Sigmoid colon (tissue), 6 donors: ENCODE measurements at regions not wholly inside any gene's neighbourhood (a gene's known extent, or its start where the extent isn't known, plus 50 kb on each side); places are given as distances from the start of the nearest gene placed in this dataset.

Experiments used
- DNase-seq: peaks from one replicate; pipeline ENCODE4 v3.0.0-alpha.2; 2019
- H3K27ac ChIP-seq, 4 donors: fragments of 200-600 bp; sonication (generic); one replicate each; pipeline ENCODE4 v1.5.1; 2016 to 2019; ENCODE audit warnings: mild to moderate bottlenecking in 1 of 4
- H3K27me3 ChIP-seq, 3 donors: fragments of 200-600 bp; sonication (generic); one replicate each; pipeline ENCODE4 v1.5.1; 2019; ENCODE audit warnings: mild to moderate bottlenecking in 1 of 3
- H3K36me3 ChIP-seq, 4 donors: fragments of 200-600 bp; sonication (generic); one replicate each; pipeline ENCODE4 v1.5.1; 2016 to 2019
- H3K4me1 ChIP-seq, 4 donors: fragments of 200-600 bp; sonication (generic); one replicate each; pipeline ENCODE4 v1.5.1; 2017 to 2019
- H3K4me3 ChIP-seq, 4 donors: fragments of 200-600 bp; sonication (generic); one replicate each; pipeline ENCODE4 v1.5.1; 2017 to 2019; ENCODE audit warnings: mild to moderate bottlenecking in 2 of 4, moderate library complexity in 1 of 4
- H3K9me3 ChIP-seq, 4 donors: fragments of 200-600 bp in 3 of 4; sonication (generic) in 3 of 4; one replicate each; pipeline versions ENCODE4 v1.5.1 to v1.6.1; 2013 to 2019
- CTCF ChIP-seq, 4 experiments: fragments of 450-650 bp in 3 of 4; fragments of 200-600 bp in 1 of 4; IDR thresholded peaks; one replicate each; pipeline ENCODE4 v1.5.1; 2016 to 2019; ENCODE audit warnings: antibody characterized with exemption in 4 of 4, mild to moderate bottlenecking in 3 of 4, moderate library complexity in 2 of 4
- EP300 ChIP-seq, 4 donors: sonication (generic); formaldehyde crosslinking; IDR thresholded peaks; one replicate each; pipeline ENCODE4 v1.6.1; 2017; ENCODE audit warnings: antibody characterized with exemption in 4 of 4
- POLR2A ChIP-seq, 2 donors: fragments of 450-650 bp; IDR thresholded peaks; one replicate each; pipeline ENCODE4 v1.6.1; 2016; ENCODE audit warnings: antibody characterized with exemption in 2 of 2, mild to moderate bottlenecking in 2 of 2, moderate library complexity in 2 of 2
- POLR2AphosphoS5 ChIP-seq, 4 donors: sonication (generic); formaldehyde crosslinking; IDR thresholded peaks; one replicate each; pipeline ENCODE4 v1.6.1; 2017; ENCODE audit warnings: antibody characterized with exemption in 4 of 4
- WGBS, 2 donors: extraction: QIAGEN DNeasy Blood & Tissue Kit; methylation state at CpG; one replicate each; pipeline ENCODE4 v1.1.7; 2013; 5-methylcytosine and 5-hydroxymethylcytosine counted together
- intact Hi-C: fragments of 100-400 bp; cut with DNase I; formaldehyde crosslinking; loops from one replicate; pipeline ENCODE4 v1.15.1; 2023
- donor health status: healthy with polysubstance abuse.
- donor health status: healthy.

DNA sequence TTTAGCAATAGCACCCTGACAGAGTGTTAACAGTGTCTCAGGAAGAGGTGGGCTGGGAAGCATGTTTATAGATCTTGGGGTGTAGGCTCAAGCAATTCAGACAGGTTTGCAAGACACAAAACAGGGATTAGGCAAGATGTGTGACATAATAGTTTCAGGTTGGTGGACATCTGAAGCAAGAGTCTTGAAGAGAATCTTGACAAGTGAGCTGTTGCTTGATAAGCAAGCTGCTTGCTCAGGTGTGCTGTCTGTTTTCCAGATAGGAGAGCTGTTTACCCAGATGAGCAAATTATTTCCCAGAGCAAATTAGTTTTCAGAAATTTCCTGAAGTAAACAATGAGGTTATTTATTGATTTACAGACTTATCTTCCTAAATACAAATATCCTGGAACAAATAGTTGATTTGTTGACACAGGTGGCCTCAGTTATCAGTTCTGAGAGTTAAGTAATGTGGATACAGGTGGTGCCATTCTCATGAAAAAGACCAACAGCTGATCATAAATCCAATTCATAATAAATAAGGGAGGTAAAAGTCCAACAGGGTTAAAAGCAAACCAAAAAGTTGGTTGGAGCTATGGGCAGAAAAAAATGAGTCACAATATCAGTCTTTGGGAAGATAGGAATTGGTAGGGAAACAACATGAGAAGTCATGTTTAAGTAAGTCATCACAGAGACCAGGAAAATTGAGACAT lies 437.3 kb downstream of the TBL1XR1 start:
- Histone ChIP-seq H3K36me3 (no peaks in the 10 kb centered on the region), H3K4me1 (no peaks in the 10 kb centered on the region), H3K9me3 (no peaks in the 10 kb centered on the region), H3K27ac (no peak overlapping the region), H3K4me3 (no peak overlapping the region), H3K27me3 (no peaks in the 10 kb centered on the region)
- TF ChIP-seq POLR2AphosphoS5 (IDR thresholded peaks at IDR 0.05) (no peak), CTCF (IDR thresholded peaks at IDR 0.05) (no peak), EP300 (IDR thresholded peaks at IDR 0.05) (no peak), POLR2A (IDR thresholded peaks at IDR 0.05) (no peak)
- intact Hi-C loops = no loop called here
- DNase-seq = no peak

GRCh38 chr3:176757429-176757828 lies 439.9 kb downstream of the TBL1XR1 start:
- Histone ChIP-seq H3K4me3 (no peak overlapping the region), H3K9me3 (no peaks in the 10 kb centered on the region), H3K27ac (no peak overlapping the region), H3K27me3 (no peaks in the 10 kb centered on the region), H3K36me3 (no peaks in the 10 kb centered on the region), H3K4me1 (no peaks in the 10 kb centered on the region)
- no peak for DNase-seq
- intact Hi-C loops = no loop called here
- no peak for TF ChIP-seq CTCF (IDR thresholded peaks at IDR 0.05)
- no peak for TF ChIP-seq POLR2AphosphoS5 (IDR thresholded peaks at IDR 0.05)
- TF ChIP-seq EP300 (IDR thresholded peaks at IDR 0.05) = no peak
- no peak for TF ChIP-seq POLR2A (IDR thresholded peaks at IDR 0.05)

DNA sequence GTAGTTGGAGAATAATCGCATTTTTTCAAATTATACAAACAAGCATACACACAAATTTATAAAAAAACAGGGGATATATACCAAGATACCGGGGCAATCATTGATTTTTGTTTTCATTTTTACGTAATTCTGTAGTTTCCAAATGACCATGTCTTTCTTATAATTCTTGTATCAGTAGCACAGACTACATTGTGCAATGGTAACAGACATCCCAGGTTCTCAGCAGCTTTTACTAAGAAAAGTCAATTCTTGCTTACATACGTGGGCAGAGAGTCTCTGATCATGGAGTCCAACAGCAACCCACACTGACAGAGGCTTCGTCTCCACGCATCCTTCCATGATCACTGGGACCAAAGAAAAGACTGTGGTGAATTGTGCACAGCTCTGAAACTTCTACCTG lies 441.3 kb downstream of the TBL1XR1 start:
- DNase-seq = no peak
- Histone ChIP-seq H3K27ac (no peak overlapping the region), H3K4me1 (no peaks in the 10 kb centered on the region), H3K4me3 (no peak overlapping the region), H3K9me3 (no peaks in the 10 kb centered on the region), H3K27me3 (no peaks in the 10 kb centered on the region), H3K36me3 (no peaks in the 10 kb centered on the region)
- intact Hi-C loops = no loop called here
- 90 to 95% methylated on average over 6 of the region's 6 CpGs for WGBS, 2 donors
- TF ChIP-seq POLR2A (IDR thresholded peaks at IDR 0.05) = no peak

- Histone ChIP-seq H3K4me1 (no peaks in the 10 kb centered on the region), H3K27ac (no peak overlapping the region), H3K9me3 (no peaks in the 10 kb centered on the region), H3K36me3 (no peaks in the 10 kb centered on the region), H3K4me3 (no peak overlapping the region), H3K27me3 (no peaks in the 10 kb centered on the region)
- WGBS, 2 donors = 96% methylated on average over 1 of the region's 1 CpG
- no peak for TF ChIP-seq EP300 (IDR thresholded peaks at IDR 0.05)
- no peak for TF ChIP-seq CTCF (IDR thresholded peaks at IDR 0.05)
- TF ChIP-seq POLR2AphosphoS5 (IDR thresholded peaks at IDR 0.05) = no peak
- no peak for TF ChIP-seq POLR2A (IDR thresholded peaks at IDR 0.05)
- intact Hi-C loops = no loop called here
- DNase-seq = no peak
These were observed 441.7 kb downstream of the TBL1XR1 start for GRCh38 chr3:176755552-176755951.

GRCh38 chr3:176741664-176742047 lies 455.6 kb downstream of the TBL1XR1 start:
- WGBS, 2 donors = 56 to 78% methylated on average over 2 of the region's 2 CpGs
- Histone ChIP-seq H3K36me3 (no peaks in the 10 kb centered on the region), H3K9me3 (no peaks in the 10 kb centered on the region), H3K4me1 (peaks cover 0 to 22% (median 15%) of the 10 kb centered on the region in 4 donors), H3K27me3 (no peaks in the 10 kb centered on the region), H3K27ac (no peak overlapping the region), H3K4me3 (no peak overlapping the region)
- TF ChIP-seq EP300 (IDR thresholded peaks at IDR 0.05) = no peak
- TF ChIP-seq POLR2AphosphoS5 (IDR thresholded peaks at IDR 0.05) = no peak
- TF ChIP-seq CTCF (IDR thresholded peaks at IDR 0.05) = no peak
- no peak for TF ChIP-seq POLR2A (IDR thresholded peaks at IDR 0.05)
- no peak for DNase-seq
- intact Hi-C loops = no loop called here
